Hepatocyte (in vitro differentiated cells): ENCODE measurements at regions not wholly inside any gene's neighbourhood (a gene's known extent, or its start where the extent isn't known, plus 50 kb on each side); places are given as distances from the start of the nearest gene placed in this dataset.

ENCODE experiments used
- DNase-seq: peaks from one replicate; pipeline ENCODE4 v3.0.0-alpha.2; 2016; ENCODE audit warnings: low spot score
- H2AFZ ChIP-seq: fragments of 200-600 bp; sonication (generic); 2 replicates; pipeline ENCODE4 v1.6.0; 2016; ENCODE audit warnings: antibody characterized with exemption, mild to moderate bottlenecking
- H3K27ac ChIP-seq: fragments of 200-600 bp; sonication (generic); 2 replicates; pipeline ENCODE4 v1.5.1; 2016; ENCODE audit warnings: mild to moderate bottlenecking
- H3K27me3 ChIP-seq: fragments of 200-600 bp; sonication (generic); 2 replicates; pipeline ENCODE4 v1.6.1; 2016
- H3K36me3 ChIP-seq: fragments of 200-600 bp; sonication (generic); replicated peaks from 2 replicates; pipeline ENCODE4 v1.5.1; 2016; ENCODE audit warnings: low read depth; ENCODE audit not compliant: insufficient read depth
- H3K4me1 ChIP-seq: fragments of 200-600 bp; sonication (generic); 2 replicates; pipeline ENCODE4 v1.5.1; 2016; ENCODE audit warnings: mild to moderate bottlenecking, moderate library complexity; ENCODE audit not compliant: insufficient read depth
- H3K4me2 ChIP-seq: fragments of 200-600 bp; sonication (generic); 2 replicates; pipeline ENCODE4 v1.6.0; 2016
- H3K4me3 ChIP-seq: fragments of 200-600 bp; sonication (generic); 2 replicates; pipeline ENCODE4 v1.5.1; 2016; ENCODE audit warnings: mild to moderate bottlenecking
- H3K79me2 ChIP-seq: fragments of 200-600 bp; sonication (generic); 2 replicates; pipeline ENCODE4 v1.6.0; 2017; ENCODE audit warnings: mild to moderate bottlenecking
- H3K9me2 ChIP-seq: fragments of 200-600 bp; sonication (generic); replicated peaks from 2 replicates; pipeline ENCODE4 v1.6.0; 2017; ENCODE audit warnings: mild to moderate bottlenecking; ENCODE audit not compliant: insufficient read depth
- H3K9me3 ChIP-seq: fragments of 200-600 bp; sonication (generic); 2 replicates; pipeline ENCODE4 v1.5.1; 2016; ENCODE audit warnings: low read depth, mild to moderate bottlenecking
- H4K20me1 ChIP-seq: fragments of 200-600 bp; sonication (generic); 2 replicates; pipeline ENCODE4 v1.6.0; 2016; ENCODE audit warnings: mild to moderate bottlenecking; ENCODE audit not compliant: insufficient read depth, poor library complexity, severe bottlenecking
- CTCF ChIP-seq: fragments of 200-600 bp; sonication (generic); IDR thresholded peaks from 2 replicates; pipeline ENCODE4 v1.5.1; 2016; ENCODE audit warnings: antibody characterized with exemption, mild to moderate bottlenecking; ENCODE audit not compliant: poor library complexity
- EZH2 ChIP-seq: fragments of 200-600 bp; sonication (generic); IDR thresholded peaks from 2 replicates; pipeline ENCODE4 v1.6.1; 2016; ENCODE audit warnings: antibody characterized with exemption, mild to moderate bottlenecking, borderline replicate concordance
- EZH2phosphoT487 ChIP-seq: fragments of 200-600 bp; sonication (generic); IDR thresholded peaks from one replicate; pipeline ENCODE4 v1.6.1; 2018; ENCODE audit warnings: antibody characterized with exemption, mild to moderate bottlenecking, low read depth, moderate library complexity; ENCODE audit not compliant: unreplicated experiment, severe bottlenecking
- WGBS: methylation state at CpG from one replicate; pipeline ENCODE4 v1.1.6; 2016; ENCODE audit warnings: low lambda C conversion rate; ENCODE audit errors: missing lambda C conversion rate; 5-methylcytosine and 5-hydroxymethylcytosine counted together

GRCh38 chr20:7716286-7716972 is 223.8 kb downstream of the HAO1 start:
- no peaks in the 10 kb centered on the region for H3K27me3 ChIP-seq
- no peaks in the 10 kb centered on the region for H3K9me3 ChIP-seq
- no peak for TF ChIP-seq CTCF
- no peak for TF ChIP-seq EZH2phosphoT487
- no peak for TF ChIP-seq EZH2
- no peak overlapping the region for H2AFZ ChIP-seq
- no peak overlapping the region for H3K4me3 ChIP-seq
- no peaks in the 10 kb centered on the region for H3K79me2 ChIP-seq
- 96% methylated on average over 6 of the region's 6 CpGs for WGBS
- H3K9me2 ChIP-seq = no peaks in the 10 kb centered on the region
- H3K4me1 ChIP-seq = peaks cover 5% of the 10 kb centered on the region
- no peak for DNase-seq
- no peaks in the 10 kb centered on the region for H3K36me3 ChIP-seq
- H4K20me1 ChIP-seq = no peaks in the 10 kb centered on the region
- H3K27ac ChIP-seq = no peak overlapping the region
- H3K4me2 ChIP-seq = no peak overlapping the region

DNA sequence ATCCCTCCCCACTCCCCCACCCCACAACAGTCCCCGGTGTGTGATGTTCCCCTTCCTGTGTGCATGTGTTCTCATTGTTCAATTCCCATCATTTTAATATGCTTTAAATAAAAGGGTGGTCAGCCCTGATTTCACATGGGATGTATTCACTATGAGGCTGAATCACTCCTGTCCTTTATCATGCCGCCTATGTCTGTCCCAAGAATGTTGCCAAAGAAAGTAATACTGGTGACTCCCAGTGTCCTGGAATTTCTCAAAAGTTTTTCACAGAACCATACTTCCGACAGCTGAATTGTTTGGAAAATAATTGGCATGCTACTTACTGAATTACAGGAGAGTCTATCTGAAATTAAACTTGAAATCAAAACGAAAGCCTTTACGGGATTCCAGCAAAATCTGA is 217.7 kb downstream of the HAO1 start:
- H3K4me2 ChIP-seq = no peak overlapping the region
- no peaks in the 10 kb centered on the region for H3K27me3 ChIP-seq
- H3K79me2 ChIP-seq = no peaks in the 10 kb centered on the region
- H2AFZ ChIP-seq = no peak overlapping the region
- H4K20me1 ChIP-seq = no peaks in the 10 kb centered on the region
- no peaks in the 10 kb centered on the region for H3K9me3 ChIP-seq
- DNase-seq = no peak
- H3K4me3 ChIP-seq = no peak overlapping the region
- H3K9me2 ChIP-seq = no peaks in the 10 kb centered on the region
- 91% methylated on average over 5 of the region's 5 CpGs for WGBS
- H3K36me3 ChIP-seq = no peaks in the 10 kb centered on the region
- no peaks in the 10 kb centered on the region for H3K4me1 ChIP-seq
- TF ChIP-seq EZH2phosphoT487 (no peak), CTCF (no peak), EZH2 (no peak)
- no peak overlapping the region for H3K27ac ChIP-seq

GRCh38 chr20:7723284-7723683 is 217.0 kb downstream of the HAO1 start:
- no peaks in the 10 kb centered on the region for H3K4me1 ChIP-seq
- DNase-seq = no peak
- no peak overlapping the region for H2AFZ ChIP-seq
- no peak overlapping the region for H3K4me3 ChIP-seq
- no peak overlapping the region for H3K4me2 ChIP-seq
- no peak for TF ChIP-seq EZH2
- no peak for TF ChIP-seq CTCF
- TF ChIP-seq EZH2phosphoT487 = no peak
- 75% methylated on average over 1 of the region's 1 CpG for WGBS
- no peaks in the 10 kb centered on the region for H4K20me1 ChIP-seq
- H3K9me3 ChIP-seq = no peaks in the 10 kb centered on the region
- no peaks in the 10 kb centered on the region for H3K36me3 ChIP-seq
- no peaks in the 10 kb centered on the region for H3K9me2 ChIP-seq
- no peaks in the 10 kb centered on the region for H3K79me2 ChIP-seq
- no peaks in the 10 kb centered on the region for H3K27me3 ChIP-seq
- no peak overlapping the region for H3K27ac ChIP-seq
